ENCODE measurements at regions not wholly inside any gene's neighbourhood (a gene's known extent, or its start where the extent isn't known, plus 50 kb on each side); places are given as distances from the start of the nearest gene placed in this dataset.

DNA sequence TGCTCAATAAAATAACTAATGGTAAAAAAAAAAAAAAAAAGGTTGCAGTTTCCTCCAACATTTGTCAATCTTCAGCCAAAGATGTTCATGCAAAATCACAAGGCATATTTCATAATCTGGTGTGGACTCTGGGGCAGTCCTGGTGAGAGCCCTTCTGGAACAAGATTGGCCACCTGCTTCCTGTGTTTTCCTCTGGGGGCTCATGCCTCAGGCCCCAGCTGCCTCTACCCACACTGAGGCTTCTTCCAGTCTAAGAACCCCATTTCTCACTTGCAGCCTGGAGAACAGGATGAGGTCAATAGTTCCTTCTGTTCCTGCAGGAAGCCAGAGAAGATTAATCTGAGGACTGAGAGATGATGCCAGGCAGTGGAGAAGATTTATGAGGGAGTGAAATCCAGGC, 492.6 kb upstream of the BRINP1 start:
- TF ChIP-seq CTCF (IDR thresholded peaks at IDR 0.05; ENCODE audit: low read length) (no peak), EZH2 (optimal IDR thresholded peaks at IDR 0.05; ENCODE audit: low read depth, low read length) (no peak)

All from MM.1S (cell line).